ENCODE measurements at regions not wholly inside any gene's neighbourhood (a gene's known extent, or its start where the extent isn't known, plus 50 kb on each side); places are given as distances from the start of the nearest gene placed in this dataset.

DNA sequence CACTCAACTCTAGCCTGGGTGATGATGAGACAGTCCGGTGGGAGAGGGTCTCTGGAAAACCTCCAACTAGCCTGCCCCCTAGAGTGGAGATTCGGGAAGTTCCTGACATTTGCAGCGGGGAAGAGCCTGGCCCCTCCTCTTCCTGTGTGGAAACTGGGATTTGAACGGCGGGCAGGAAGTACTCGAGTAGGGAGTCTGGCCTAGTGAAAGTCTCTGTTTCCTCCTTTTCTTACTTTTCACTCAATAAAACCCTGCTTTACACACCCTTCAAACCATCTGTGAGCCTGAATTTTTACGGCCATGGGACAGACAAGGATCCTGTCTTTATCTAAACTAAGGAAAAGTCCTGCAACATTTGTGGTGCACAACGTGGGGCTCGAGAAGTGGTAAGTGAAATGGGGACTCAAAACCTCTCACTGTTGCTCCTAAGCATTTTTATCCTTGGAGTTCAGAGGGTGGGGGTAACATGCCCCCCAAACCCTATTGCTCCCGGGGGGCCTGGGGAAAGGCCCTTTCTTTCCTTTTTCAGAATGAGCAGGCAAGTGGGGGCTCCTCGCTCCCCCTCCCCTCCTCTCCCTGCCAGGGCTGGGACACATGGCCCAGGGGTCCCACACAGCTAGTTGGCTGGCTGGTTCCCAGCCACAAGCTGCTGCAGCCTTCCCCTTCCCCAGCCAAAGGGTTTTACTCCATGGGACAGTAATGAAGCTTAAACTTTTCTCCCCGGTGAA, 224.7 kb upstream of the GBE1 start:
- no peak for ATAC-seq
- TF ChIP-seq ESRRG (CRISPR knock-in tag; IDR thresholded peaks at IDR 0.05) (no peak), BACH2 (CRISPR knock-in tag; IDR thresholded peaks at IDR 0.05; ENCODE audit: borderline replicate concordance) (no peak), TCF4 (CRISPR knock-in tag; IDR thresholded peaks at IDR 0.05; ENCODE audit: borderline replicate concordance) (no peak), ZNF70 (CRISPR knock-in tag; IDR thresholded peaks at IDR 0.05) (no peak), ZFP30 (CRISPR knock-in tag; IDR thresholded peaks at IDR 0.05) (no peak), PPARA (CRISPR knock-in tag; IDR thresholded peaks at IDR 0.05; ENCODE audit: borderline replicate concordance) (no peak)
- TF ChIP-seq, protein P1, sequence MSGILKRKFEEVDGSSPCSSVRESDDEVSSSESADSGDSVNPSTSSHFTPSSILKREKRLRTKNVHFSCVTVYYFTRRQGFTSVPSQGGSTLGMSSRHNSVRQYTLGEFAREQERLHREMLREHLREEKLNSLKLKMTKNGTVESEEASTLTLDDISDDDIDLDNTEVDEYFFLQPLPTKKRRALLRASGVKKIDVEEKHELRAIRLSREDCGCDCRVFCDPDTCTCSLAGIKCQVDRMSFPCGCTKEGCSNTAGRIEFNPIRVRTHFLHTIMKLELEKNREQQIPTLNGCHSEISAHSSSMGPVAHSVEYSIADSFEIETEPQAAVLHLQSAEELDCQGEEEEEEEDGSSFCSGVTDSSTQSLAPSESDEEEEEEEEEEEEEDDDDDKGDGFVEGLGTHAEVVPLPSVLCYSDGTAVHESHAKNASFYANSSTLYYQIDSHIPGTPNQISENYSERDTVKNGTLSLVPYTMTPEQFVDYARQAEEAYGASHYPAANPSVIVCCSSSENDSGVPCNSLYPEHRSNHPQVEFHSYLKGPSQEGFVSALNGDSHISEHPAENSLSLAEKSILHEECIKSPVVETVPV (CRISPR knock-in tag; IDR thresholded peaks at IDR 0.05) = no peak
- TF ChIP-seq, protein P2, sequence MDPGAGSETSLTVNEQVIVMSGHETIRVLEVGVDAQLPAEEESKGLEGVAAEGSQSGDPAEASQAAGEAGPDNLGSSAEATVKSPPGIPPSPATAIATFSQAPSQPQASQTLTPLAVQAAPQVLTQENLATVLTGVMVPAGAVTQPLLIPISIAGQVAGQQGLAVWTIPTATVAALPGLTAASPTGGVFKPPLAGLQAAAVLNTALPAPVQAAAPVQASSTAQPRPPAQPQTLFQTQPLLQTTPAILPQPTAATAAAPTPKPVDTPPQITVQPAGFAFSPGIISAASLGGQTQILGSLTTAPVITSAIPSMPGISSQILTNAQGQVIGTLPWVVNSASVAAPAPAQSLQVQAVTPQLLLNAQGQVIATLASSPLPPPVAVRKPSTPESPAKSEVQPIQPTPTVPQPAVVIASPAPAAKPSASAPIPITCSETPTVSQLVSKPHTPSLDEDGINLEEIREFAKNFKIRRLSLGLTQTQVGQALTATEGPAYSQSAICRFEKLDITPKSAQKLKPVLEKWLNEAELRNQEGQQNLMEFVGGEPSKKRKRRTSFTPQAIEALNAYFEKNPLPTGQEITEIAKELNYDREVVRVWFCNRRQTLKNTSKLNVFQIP (CRISPR knock-in tag; IDR thresholded peaks at IDR 0.05; ENCODE audit: borderline replicate concordance, low read depth) = no peak

DNA sequence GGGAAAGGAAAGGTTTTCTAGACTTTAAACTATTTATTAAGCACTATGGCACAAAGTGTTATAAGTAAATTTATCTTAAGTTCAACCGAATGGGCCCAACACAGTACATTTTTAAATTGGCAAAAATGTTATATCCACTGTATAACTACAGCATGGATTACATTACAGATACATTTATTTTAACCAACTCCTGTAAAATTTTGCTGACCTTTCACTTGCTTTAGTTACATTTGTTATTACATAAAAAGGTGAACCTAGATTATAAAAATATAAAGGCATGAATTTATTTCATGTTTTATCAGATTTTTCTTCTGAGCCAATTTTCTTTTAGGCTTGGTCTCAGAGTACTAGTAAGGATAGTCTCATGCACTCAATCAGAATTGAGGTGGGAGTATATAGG, 221.9 kb upstream of the GBE1 start:
- no peak for ATAC-seq
- TF ChIP-seq ZNF70 (CRISPR knock-in tag; IDR thresholded peaks at IDR 0.05) (no peak), ISL1 (CRISPR knock-in tag; IDR thresholded peaks at IDR 0.05) (no peak), GLIS3 (CRISPR knock-in tag; IDR thresholded peaks at IDR 0.05) (no peak), ZFP30 (CRISPR knock-in tag; IDR thresholded peaks at IDR 0.05) (no peak)
- TF ChIP-seq, protein P3, sequence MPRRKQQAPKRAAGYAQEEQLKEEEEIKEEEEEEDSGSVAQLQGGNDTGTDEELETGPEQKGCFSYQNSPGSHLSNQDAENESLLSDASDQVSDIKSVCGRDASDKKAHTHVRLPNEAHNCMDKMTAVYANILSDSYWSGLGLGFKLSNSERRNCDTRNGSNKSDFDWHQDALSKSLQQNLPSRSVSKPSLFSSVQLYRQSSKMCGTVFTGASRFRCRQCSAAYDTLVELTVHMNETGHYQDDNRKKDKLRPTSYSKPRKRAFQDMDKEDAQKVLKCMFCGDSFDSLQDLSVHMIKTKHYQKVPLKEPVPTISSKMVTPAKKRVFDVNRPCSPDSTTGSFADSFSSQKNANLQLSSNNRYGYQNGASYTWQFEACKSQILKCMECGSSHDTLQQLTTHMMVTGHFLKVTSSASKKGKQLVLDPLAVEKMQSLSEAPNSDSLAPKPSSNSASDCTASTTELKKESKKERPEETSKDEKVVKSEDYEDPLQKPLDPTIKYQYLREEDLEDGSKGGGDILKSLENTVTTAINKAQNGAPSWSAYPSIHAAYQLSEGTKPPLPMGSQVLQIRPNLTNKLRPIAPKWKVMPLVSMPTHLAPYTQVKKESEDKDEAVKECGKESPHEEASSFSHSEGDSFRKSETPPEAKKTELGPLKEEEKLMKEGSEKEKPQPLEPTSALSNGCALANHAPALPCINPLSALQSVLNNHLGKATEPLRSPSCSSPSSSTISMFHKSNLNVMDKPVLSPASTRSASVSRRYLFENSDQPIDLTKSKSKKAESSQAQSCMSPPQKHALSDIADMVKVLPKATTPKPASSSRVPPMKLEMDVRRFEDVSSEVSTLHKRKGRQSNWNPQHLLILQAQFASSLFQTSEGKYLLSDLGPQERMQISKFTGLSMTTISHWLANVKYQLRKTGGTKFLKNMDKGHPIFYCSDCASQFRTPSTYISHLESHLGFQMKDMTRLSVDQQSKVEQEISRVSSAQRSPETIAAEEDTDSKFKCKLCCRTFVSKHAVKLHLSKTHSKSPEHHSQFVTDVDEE (CRISPR knock-in tag; IDR thresholded peaks at IDR 0.05) = no peak

DNA sequence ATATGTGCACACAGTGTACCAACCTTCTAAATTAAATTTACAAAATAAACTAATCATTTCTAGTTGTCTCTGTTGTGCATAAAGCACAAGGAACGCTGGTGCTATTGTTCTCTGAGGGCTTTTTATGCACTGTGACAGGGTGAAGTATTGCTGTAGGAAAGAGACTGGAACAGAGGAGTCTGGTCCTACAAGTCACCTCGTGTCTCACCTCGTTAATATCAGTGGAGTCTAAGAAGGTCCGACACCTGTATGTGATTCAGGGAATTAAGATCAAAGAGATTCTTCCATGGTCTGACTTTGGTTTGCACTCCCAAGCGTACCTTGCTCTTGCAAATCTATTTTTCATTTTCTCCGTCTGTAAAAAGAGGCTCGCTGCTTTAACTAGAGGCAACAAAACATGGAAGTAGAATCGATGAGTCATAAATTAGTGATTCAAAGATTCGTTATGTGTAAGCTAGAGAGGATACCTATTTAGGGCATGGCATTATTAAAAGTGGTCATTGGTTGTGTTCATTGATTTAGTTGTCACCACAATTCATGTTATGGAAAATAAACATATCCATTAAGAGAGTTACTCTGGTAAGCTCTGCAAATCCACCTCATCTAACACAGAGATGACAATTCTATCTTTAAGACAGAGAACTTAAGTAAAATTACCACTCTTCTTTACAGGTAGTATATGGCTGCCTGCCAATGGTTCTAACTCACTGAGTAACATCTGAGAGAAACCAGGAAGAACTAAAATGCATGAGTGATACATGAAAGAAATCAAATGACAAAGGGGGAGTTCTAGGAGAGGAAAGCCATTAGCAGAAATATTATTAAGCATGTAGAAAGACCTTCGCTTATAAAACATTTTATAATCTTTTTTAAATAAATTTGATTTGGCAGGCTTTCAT, 219.4 kb upstream of the GBE1 start:
- no peak for ATAC-seq
- TF ChIP-seq RARB (CRISPR knock-in tag; IDR thresholded peaks at IDR 0.05) (no peak), ISL1 (CRISPR knock-in tag; IDR thresholded peaks at IDR 0.05) (no peak), GLIS3 (CRISPR knock-in tag; IDR thresholded peaks at IDR 0.05) (no peak), ZNF70 (CRISPR knock-in tag; IDR thresholded peaks at IDR 0.05) (no peak), TOX (CRISPR knock-in tag; IDR thresholded peaks at IDR 0.05; ENCODE audit: borderline replicate concordance) (no peak), ZNF565 (CRISPR knock-in tag; conservative IDR thresholded peaks at IDR 0.05; ENCODE audit: low read depth) (no peak), SNAI2 (CRISPR knock-in tag; IDR thresholded peaks at IDR 0.05) (no peak), BACH2 (CRISPR knock-in tag; IDR thresholded peaks at IDR 0.05; ENCODE audit: borderline replicate concordance) (no peak), ZFP3 (CRISPR knock-in tag; IDR thresholded peaks at IDR 0.05) (no peak), TCF4 (CRISPR knock-in tag; IDR thresholded peaks at IDR 0.05; ENCODE audit: borderline replicate concordance) (no peak)
- TF ChIP-seq, protein P2 (CRISPR knock-in tag; IDR thresholded peaks at IDR 0.05; ENCODE audit: borderline replicate concordance, low read depth) = no peak
- TF ChIP-seq, protein P4, sequence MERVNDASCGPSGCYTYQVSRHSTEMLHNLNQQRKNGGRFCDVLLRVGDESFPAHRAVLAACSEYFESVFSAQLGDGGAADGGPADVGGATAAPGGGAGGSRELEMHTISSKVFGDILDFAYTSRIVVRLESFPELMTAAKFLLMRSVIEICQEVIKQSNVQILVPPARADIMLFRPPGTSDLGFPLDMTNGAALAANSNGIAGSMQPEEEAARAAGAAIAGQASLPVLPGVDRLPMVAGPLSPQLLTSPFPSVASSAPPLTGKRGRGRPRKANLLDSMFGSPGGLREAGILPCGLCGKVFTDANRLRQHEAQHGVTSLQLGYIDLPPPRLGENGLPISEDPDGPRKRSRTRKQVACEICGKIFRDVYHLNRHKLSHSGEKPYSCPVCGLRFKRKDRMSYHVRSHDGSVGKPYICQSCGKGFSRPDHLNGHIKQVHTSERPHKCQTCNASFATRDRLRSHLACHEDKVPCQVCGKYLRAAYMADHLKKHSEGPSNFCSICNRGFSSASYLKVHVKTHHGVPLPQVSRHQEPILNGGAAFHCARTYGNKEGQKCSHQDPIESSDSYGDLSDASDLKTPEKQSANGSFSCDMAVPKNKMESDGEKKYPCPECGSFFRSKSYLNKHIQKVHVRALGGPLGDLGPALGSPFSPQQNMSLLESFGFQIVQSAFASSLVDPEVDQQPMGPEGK (CRISPR knock-in tag; IDR thresholded peaks at IDR 0.05; ENCODE audit: borderline replicate concordance) = no peak
- TF ChIP-seq, protein P3 (CRISPR knock-in tag; IDR thresholded peaks at IDR 0.05) = no peak
- TF ChIP-seq, protein P5, sequence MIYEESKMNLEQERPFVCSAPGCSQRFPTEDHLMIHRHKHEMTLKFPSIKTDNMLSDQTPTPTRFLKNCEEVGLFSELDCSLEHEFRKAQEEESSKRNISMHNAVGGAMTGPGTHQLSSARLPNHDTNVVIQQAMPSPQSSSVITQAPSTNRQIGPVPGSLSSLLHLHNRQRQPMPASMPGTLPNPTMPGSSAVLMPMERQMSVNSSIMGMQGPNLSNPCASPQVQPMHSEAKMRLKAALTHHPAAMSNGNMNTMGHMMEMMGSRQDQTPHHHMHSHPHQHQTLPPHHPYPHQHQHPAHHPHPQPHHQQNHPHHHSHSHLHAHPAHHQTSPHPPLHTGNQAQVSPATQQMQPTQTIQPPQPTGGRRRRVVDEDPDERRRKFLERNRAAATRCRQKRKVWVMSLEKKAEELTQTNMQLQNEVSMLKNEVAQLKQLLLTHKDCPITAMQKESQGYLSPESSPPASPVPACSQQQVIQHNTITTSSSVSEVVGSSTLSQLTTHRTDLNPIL (CRISPR knock-in tag; IDR thresholded peaks at IDR 0.05; ENCODE audit: low read depth) = no peak
- TF ChIP-seq, protein P1 (CRISPR knock-in tag; IDR thresholded peaks at IDR 0.05) = no peak
